ENCODE measurements at regions not wholly inside any gene's neighbourhood (a gene's known extent, or its start where the extent isn't known, plus 50 kb on each side); places are given as distances from the start of the nearest gene placed in this dataset.
"Not testable (repeated sequence)": the region's sequence is repeated elsewhere in the genome, so short reads cannot be mapped to it uniquely, and the experiment has no call there.

DNA sequence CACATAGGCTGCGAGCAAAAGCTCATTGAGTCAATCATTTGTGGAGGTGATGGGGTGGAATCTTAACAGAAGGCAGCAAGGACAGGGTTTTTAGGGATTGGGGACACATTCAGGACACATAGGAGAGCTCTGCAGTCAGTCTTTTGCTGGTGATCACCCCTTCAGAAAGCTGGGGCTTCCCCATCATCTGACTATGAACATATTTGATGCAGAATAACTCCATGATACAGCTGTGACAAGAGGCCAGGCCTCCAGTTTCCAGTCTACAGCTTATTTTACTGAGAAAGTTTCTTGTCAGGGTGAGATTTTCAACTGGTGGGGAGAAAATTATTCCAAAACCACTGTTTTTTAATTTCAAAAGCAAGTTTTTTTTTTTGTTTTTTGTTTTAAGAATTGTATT, 134.2 kb downstream of the TMEM30B start:
- H3K4me1 ChIP-seq (ENCODE audit: control insufficient read depth in 1 of 2, extremely low read depth in 1 of 2, insufficient read depth in 2 of 2, low read length in 2 of 2): no peaks in the 10 kb centered on the region
- peaks cover 0 to 6% of the 10 kb centered on the region in 2 experiments for H3K27me3 ChIP-seq (replicated peaks in 1 of 2; ENCODE audit: control insufficient read depth in 2 of 2, extremely low read depth in 1 of 2, insufficient read depth in 2 of 2, low read length in 1 of 2)
- CTCF ChIA-PET: no interaction called here
- peaks cover 19 to 21% (median 19%) of the 10 kb centered on the region in 3 donors for H3K9me3 Mint-ChIP-seq
- ATAC-seq (replicated peaks in 1 of 4) (no peak), DNase-seq (no peak)
- H3K36me3 Mint-ChIP-seq: peaks cover 3% of the 10 kb centered on the region
- H3K36me3 ChIP-seq (ENCODE audit: control insufficient read depth in 2 of 2, extremely low read depth in 1 of 2, insufficient read depth in 1 of 2, low read length in 1 of 2): no peaks in the 10 kb centered on the region
- peaks cover 6 to 8% of the 10 kb centered on the region in 2 donors for H3K27me3 Mint-ChIP-seq
- no peak overlapping the region for H3K27ac Mint-ChIP-seq
- 88% methylated on average over 1 of the region's 1 CpG for WGBS (ENCODE audit: insufficient coverage)
- no peaks in the 10 kb centered on the region for H3K4me1 Mint-ChIP-seq
- H3K4me3 ChIP-seq (ENCODE audit: control insufficient read depth in 1 of 2, extremely low read depth in 1 of 2, low read length in 1 of 2): no peak overlapping the region
- POLR2A ChIA-PET: interaction anchor here in 1 of 2 donors (0.7 kb wide), 1 partner anchor 25 kb away, joined by 7 read pairs; no protein-coding TSS in a partner anchor
- no peak overlapping the region for H3K4me3 Mint-ChIP-seq
- no peaks in the 10 kb centered on the region for H3K9me3 ChIP-seq
- no peak overlapping the region for H3K27ac ChIP-seq (ENCODE audit: low read length)

DNA sequence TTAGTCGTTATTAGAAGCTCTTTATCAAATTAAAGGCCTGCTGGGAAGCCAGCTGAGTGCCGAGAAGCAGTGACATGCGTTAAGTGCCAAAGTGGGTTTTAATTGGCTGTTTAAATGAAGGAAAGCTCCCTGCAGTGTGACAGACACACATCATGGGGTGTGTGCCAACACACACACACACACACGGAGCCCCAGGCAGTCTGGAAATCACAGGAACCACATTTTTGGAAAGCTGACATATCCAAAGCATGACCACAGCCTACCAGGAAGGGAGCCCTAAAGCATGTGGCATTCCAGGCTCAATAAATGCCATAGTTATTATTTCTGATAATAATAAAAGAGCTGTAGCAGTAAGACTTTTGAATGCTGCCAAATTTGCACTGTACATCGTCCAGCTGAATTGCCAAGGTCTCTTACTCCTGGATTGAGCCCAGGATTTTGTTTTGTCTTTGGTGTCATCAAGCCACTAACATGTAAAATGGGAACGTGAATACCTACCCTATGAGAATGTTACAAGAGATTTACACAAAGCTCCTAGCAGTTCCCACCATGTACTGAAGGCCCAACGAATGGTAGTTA, 135.1 kb downstream of the TMEM30B start:
- peaks cover 19 to 21% (median 19%) of the 10 kb centered on the region in 3 donors for H3K9me3 Mint-ChIP-seq
- CTCF ChIA-PET: no interaction called here

DNA sequence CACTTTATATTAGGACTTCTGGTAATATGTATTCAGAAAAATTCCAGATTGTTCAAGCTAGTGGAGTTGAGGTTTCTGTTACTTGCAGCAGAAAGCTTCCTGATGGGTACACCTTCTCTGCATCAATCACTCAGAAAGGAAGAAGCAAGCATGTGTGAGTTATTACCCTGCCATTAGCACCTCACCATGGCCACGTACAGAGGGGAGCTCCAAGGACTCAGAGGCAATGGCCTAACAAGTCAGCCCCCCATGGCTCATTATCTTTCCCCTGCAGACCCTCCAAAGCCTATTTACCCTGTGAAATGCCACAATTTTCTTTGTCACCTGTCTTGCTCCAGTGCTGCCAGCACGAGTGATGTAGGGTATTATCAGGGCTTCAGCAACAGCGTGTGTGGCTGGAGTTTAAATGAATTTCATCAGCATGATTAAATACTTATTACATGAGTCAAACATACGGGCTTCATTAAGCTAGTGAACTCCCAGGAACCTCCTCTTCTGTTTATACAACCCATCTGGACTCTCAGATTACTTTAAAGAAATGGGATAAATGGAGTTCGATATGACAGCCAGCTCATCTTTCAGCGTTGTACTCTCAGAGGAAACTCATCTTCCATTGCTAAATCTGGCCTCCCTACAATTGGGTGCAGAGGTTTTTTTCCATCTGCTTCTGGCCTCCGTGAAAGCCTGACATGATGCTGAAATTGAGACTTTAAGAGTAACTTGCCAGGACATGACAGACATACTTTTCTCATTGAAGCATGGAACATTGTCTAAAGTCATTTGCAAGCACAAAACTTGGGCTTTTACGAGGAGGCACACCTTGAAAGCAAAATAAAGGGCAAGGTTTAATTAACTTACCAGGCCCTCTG, 135.9 kb downstream of the TMEM30B start:
- no peaks in the 10 kb centered on the region for H3K36me3 ChIP-seq (ENCODE audit: control insufficient read depth in 2 of 2, extremely low read depth in 1 of 2, insufficient read depth in 1 of 2, low read length in 1 of 2)
- no peaks in the 10 kb centered on the region for H3K4me1 Mint-ChIP-seq
- H3K9me3 ChIP-seq: no peaks in the 10 kb centered on the region
- H3K4me3 Mint-ChIP-seq: no peak overlapping the region
- H3K4me1 ChIP-seq (ENCODE audit: control insufficient read depth in 1 of 2, extremely low read depth in 1 of 2, insufficient read depth in 2 of 2, low read length in 2 of 2): no peaks in the 10 kb centered on the region
- POLR2A ChIA-PET: no interaction called here
- no peak overlapping the region for H3K4me3 ChIP-seq (ENCODE audit: control insufficient read depth in 1 of 2, extremely low read depth in 1 of 2, low read length in 1 of 2)
- ATAC-seq (replicated peaks in 1 of 4): no peak
- no peak overlapping the region for H3K27ac ChIP-seq (ENCODE audit: low read length)
- DNase-seq: no peak
- peaks cover 5 to 14% of the 10 kb centered on the region in 2 donors for H3K27me3 Mint-ChIP-seq
- WGBS (ENCODE audit: insufficient coverage): 33% methylated on average over 1 of the region's 8 CpGs
- H3K9me3 Mint-ChIP-seq: peaks cover 19 to 21% (median 19%) of the 10 kb centered on the region in 3 donors
- no peaks in the 10 kb centered on the region for H3K36me3 Mint-ChIP-seq
- peaks cover 0 to 5% of the 10 kb centered on the region in 2 experiments for H3K27me3 ChIP-seq (replicated peaks in 1 of 2; ENCODE audit: control insufficient read depth in 2 of 2, extremely low read depth in 1 of 2, insufficient read depth in 2 of 2, low read length in 1 of 2)
- CTCF ChIA-PET: no interaction called here
- H3K27ac Mint-ChIP-seq: no peak overlapping the region

More for the DNA sequence above, 135.1 kb downstream of the TMEM30B start:
- no peak overlapping the region for H3K27ac Mint-ChIP-seq
- Histone ChIP-seq H3K4me1 (ENCODE audit: control insufficient read depth in 1 of 2, extremely low read depth in 1 of 2, insufficient read depth in 2 of 2, low read length in 2 of 2) (no peaks in the 10 kb centered on the region), H3K36me3 (ENCODE audit: control insufficient read depth in 2 of 2, extremely low read depth in 1 of 2, insufficient read depth in 1 of 2, low read length in 1 of 2) (no peaks in the 10 kb centered on the region), H3K27ac (ENCODE audit: low read length) (no peak overlapping the region), H3K27me3 (replicated peaks in 1 of 2; ENCODE audit: control insufficient read depth in 2 of 2, extremely low read depth in 1 of 2, insufficient read depth in 2 of 2, low read length in 1 of 2) (peaks cover 0 to 4% of the 10 kb centered on the region in 2 experiments), H3K9me3 (no peaks in the 10 kb centered on the region), H3K4me3 (ENCODE audit: control insufficient read depth in 1 of 2, extremely low read depth in 1 of 2, low read length in 1 of 2) (no peak overlapping the region)
- ATAC-seq (replicated peaks in 1 of 4) (no peak), DNase-seq (no peak)
- 58% methylated on average over 2 of the region's 7 CpGs for WGBS (ENCODE audit: insufficient coverage)
- no peak overlapping the region for H3K4me3 Mint-ChIP-seq
- POLR2A ChIA-PET: no interaction called here
- H3K27me3 Mint-ChIP-seq: peaks cover 3 to 8% of the 10 kb centered on the region in 2 donors
- H3K4me1 Mint-ChIP-seq: no peaks in the 10 kb centered on the region
- no peaks in the 10 kb centered on the region for H3K36me3 Mint-ChIP-seq

DNA sequence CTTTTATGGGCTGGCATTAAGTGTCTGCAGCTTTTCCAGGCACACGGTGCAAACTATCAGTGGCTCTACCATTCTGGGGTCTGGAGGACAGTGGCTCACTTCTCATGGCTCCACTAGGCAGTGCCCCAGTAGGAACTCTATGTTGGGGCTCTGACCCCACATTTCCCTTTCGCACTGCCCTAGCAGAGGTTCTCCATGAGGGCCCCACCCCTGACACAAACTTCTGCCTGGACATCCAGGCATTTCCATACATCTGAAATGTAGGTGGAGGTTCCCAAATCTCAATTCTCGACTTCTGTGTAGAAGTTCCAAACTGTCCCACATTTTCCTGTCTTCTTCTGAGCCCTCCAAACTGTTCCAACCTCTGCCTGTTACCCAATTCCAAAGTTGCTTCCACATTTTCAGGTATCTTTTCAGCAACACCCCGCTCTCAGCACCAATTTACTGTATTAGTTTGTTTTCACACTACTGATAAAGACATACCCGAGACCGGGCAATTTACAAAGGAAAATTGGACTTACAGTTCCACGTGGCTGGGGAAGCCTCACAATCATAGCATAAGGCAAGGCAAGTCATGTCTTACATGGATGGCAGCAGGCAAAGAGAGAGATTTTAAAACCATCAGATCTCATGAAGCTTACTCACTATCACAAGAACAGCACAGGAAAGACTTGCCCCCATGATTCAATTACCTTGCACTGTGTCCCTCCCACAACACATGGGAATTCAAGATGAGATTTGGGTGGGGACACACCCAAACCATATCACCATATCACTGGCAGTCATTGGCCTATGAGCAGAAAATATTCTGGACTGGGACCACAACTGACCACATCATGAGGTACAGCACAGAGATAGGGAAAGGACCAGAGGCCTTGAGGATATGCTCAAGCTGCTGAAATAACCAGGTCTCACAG, 136.8 kb downstream of the TMEM30B start:
- H3K27ac ChIP-seq (ENCODE audit: low read length); POLR2A ChIA-PET; H3K36me3 ChIP-seq (ENCODE audit: control insufficient read depth in 2 of 2, extremely low read depth in 1 of 2, insufficient read depth in 1 of 2, low read length in 1 of 2); DNase-seq; H3K27me3 ChIP-seq (replicated peaks in 1 of 2; ENCODE audit: control insufficient read depth in 2 of 2, extremely low read depth in 1 of 2, insufficient read depth in 2 of 2, low read length in 1 of 2); H3K9me3 ChIP-seq; ATAC-seq (replicated peaks in 1 of 4); H3K4me3 Mint-ChIP-seq; H3K4me3 ChIP-seq (ENCODE audit: control insufficient read depth in 1 of 2, extremely low read depth in 1 of 2, low read length in 1 of 2); H3K36me3 Mint-ChIP-seq; CTCF ChIA-PET; H3K4me1 Mint-ChIP-seq; H3K4me1 ChIP-seq (ENCODE audit: control insufficient read depth in 1 of 2, extremely low read depth in 1 of 2, insufficient read depth in 2 of 2, low read length in 2 of 2); H3K27ac Mint-ChIP-seq: not testable (repeated sequence)
- 85% methylated on average over 7 of the region's 7 CpGs for WGBS (ENCODE audit: insufficient coverage)
- Mint-ChIP-seq H3K27me3 (peaks cover 6 to 12% of the 10 kb centered on the region in 2 donors), H3K9me3 (peaks cover 19 to 21% (median 19%) of the 10 kb centered on the region in 3 donors)

DNA sequence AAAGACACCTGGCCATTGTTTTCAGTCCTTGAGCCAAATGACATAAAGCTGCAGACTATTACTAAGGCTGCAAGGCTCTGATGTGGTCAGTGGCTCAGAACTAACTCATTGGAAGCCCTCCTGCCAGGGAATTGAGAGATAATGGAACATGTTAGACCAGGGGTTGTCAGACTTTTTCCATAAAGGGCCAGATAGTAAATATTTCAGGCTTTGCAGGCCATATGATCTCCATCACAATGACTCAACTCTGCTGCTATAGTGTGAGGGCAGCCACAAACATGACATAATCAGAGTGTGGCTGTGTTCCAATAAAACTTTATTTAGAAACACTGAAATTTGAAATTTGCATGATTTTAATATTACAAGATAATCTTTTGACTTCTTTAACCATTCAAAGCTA, 140.3 kb downstream of the TMEM30B start:
- no peak for ATAC-seq (replicated peaks in 1 of 4)
- Histone ChIP-seq H3K9me3 (no peaks in the 10 kb centered on the region), H3K27ac (ENCODE audit: low read length) (no peak overlapping the region), H3K4me1 (ENCODE audit: control insufficient read depth in 1 of 2, extremely low read depth in 1 of 2, insufficient read depth in 2 of 2, low read length in 2 of 2) (no peaks in the 10 kb centered on the region), H3K36me3 (ENCODE audit: control insufficient read depth in 2 of 2, extremely low read depth in 1 of 2, insufficient read depth in 1 of 2, low read length in 1 of 2) (no peaks in the 10 kb centered on the region), H3K4me3 (ENCODE audit: control insufficient read depth in 1 of 2, extremely low read depth in 1 of 2, low read length in 1 of 2) (no peak overlapping the region), H3K27me3 (replicated peaks in 1 of 2; ENCODE audit: control insufficient read depth in 2 of 2, extremely low read depth in 1 of 2, insufficient read depth in 2 of 2, low read length in 1 of 2) (peaks cover 0 to 12% of the 10 kb centered on the region in 2 experiments)
- Mint-ChIP-seq H3K4me1 (no peaks in the 10 kb centered on the region), H3K27me3 (peaks cover 20 to 32% of the 10 kb centered on the region in 2 donors), H3K36me3 (no peaks in the 10 kb centered on the region), H3K4me3 (no peak overlapping the region), H3K27ac (no peak overlapping the region), H3K9me3 (peaks cover 24 to 32% (median 30%) of the 10 kb centered on the region in 3 donors)
- ChIA-PET CTCF (no interaction called here), POLR2A (no interaction called here)
- DNase-seq: no peak

DNA sequence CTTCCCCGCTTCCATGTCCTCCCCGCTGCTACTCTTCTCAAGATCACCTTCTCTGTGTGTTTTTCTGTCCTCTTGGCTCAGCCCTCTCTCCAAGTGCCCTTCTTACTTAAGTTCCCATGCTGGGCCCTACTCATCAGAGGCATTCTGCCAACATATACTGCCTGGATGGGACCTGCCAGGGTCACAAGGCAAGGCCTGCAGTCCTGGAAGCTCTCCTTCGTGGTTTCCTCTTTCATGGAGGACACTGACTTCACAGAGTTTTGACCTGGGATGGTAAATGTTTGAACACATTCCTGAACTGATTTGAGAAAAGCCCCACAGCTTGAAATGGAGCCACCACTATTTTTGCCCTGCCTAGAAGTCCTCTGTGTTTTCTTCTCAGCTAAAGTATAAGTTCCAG, 140.9 kb downstream of the TMEM30B start:
- peaks cover 22 to 32% (median 31%) of the 10 kb centered on the region in 3 donors for H3K9me3 Mint-ChIP-seq
- H3K27me3 ChIP-seq (replicated peaks in 1 of 2; ENCODE audit: control insufficient read depth in 2 of 2, extremely low read depth in 1 of 2, insufficient read depth in 2 of 2, low read length in 1 of 2): peaks cover 0 to 12% of the 10 kb centered on the region in 2 experiments
- peaks cover 26 to 38% of the 10 kb centered on the region in 2 donors for H3K27me3 Mint-ChIP-seq
- no peak overlapping the region for H3K27ac Mint-ChIP-seq
- no peaks in the 10 kb centered on the region for H3K4me1 Mint-ChIP-seq
- H3K9me3 ChIP-seq: no peaks in the 10 kb centered on the region
- H3K36me3 Mint-ChIP-seq: no peaks in the 10 kb centered on the region
- no peak overlapping the region for H3K4me3 Mint-ChIP-seq
- H3K27ac ChIP-seq (ENCODE audit: low read length): no peak overlapping the region
- ChIA-PET CTCF (no interaction called here), POLR2A (no interaction called here)
- no peak overlapping the region for H3K4me3 ChIP-seq (ENCODE audit: control insufficient read depth in 1 of 2, extremely low read depth in 1 of 2, low read length in 1 of 2)
- DNase-seq (no peak), ATAC-seq (replicated peaks in 1 of 4) (no peak)
- H3K4me1 ChIP-seq (ENCODE audit: control insufficient read depth in 1 of 2, extremely low read depth in 1 of 2, insufficient read depth in 2 of 2, low read length in 2 of 2): no peaks in the 10 kb centered on the region
- WGBS (ENCODE audit: insufficient coverage): 59% methylated on average over 3 of the region's 3 CpGs
- H3K36me3 ChIP-seq (ENCODE audit: control insufficient read depth in 2 of 2, extremely low read depth in 1 of 2, insufficient read depth in 1 of 2, low read length in 1 of 2): no peaks in the 10 kb centered on the region

Measured in T-cell (primary cell).